Stimulated activated naive CD8-positive, alpha-beta T cell treated with anti-CD3 and anti-CD28 coated beads, Interleukin-15, amount 100 ng/mL, for 72 hours (primary cell): ENCODE measurements at regions not wholly inside any gene's neighbourhood (a gene's known extent, or its start where the extent isn't known, plus 50 kb on each side); places are given as distances from the start of the nearest gene placed in this dataset.
A peak's percentile ranks its signal among the peaks of the same experiment; 100 is the strongest.
"Not testable (repeated sequence)": the region's sequence is repeated elsewhere in the genome, so short reads cannot be mapped to it uniquely, and the experiment has no call there.

Experiments used
- ATAC-seq: fragments of 150-1000 bp; cut with Tn5 transposase; 2 replicates; pipeline ENCODE4 v1.10.0; 2021; ENCODE audit warnings: mild to moderate bottlenecking, moderate library complexity
- DNase-seq, 2 donors: peaks; one replicate each; pipeline ENCODE4 v3.0.0; 2021 to 2022
- H3K27ac Mint-ChIP-seq, 2 donors: one replicate each; pipeline ENCODE4 v1.8.0; 2022; ENCODE audit warnings: mild to moderate bottlenecking in 2 of 2, mixed read lengths in 2 of 2, moderate library complexity in 2 of 2
- H3K27me3 Mint-ChIP-seq: one replicate; pipeline ENCODE4 v1.8.0; 2022; ENCODE audit warnings: mixed read lengths
- H3K4me1 Mint-ChIP-seq: one replicate; pipeline ENCODE4 v1.8.0; 2022; ENCODE audit warnings: mild to moderate bottlenecking, mixed read lengths
- H3K4me3 Mint-ChIP-seq, 2 donors: one replicate each; pipeline ENCODE4 v1.8.0; 2022; ENCODE audit warnings: mild to moderate bottlenecking in 2 of 2, mixed read lengths in 2 of 2, moderate library complexity in 1 of 2
- H3K9me3 Mint-ChIP-seq, 2 donors: one replicate each; pipeline ENCODE4 v1.8.0; 2022; ENCODE audit warnings: mixed read lengths in 2 of 2

GRCh38 chr2:209236377-209236776, 187.5 kb upstream of the MAP2 start:
- DNase-seq (no peak), ATAC-seq (no peak)
- Mint-ChIP-seq H3K27me3 (no peaks in the 10 kb centered on the region), H3K27ac (no peak overlapping the region), H3K4me1 (no peaks in the 10 kb centered on the region), H3K9me3 (peaks cover 5 to 16% of the 10 kb centered on the region in 2 donors), H3K4me3 (no peak overlapping the region)

- no peaks in the 10 kb centered on the region for H3K4me1 Mint-ChIP-seq
- no peak for ATAC-seq
- H3K9me3 Mint-ChIP-seq = peaks cover 5 to 33% of the 10 kb centered on the region in 2 donors
- H3K4me3 Mint-ChIP-seq = no peak overlapping the region
- no peak for DNase-seq
- H3K27ac Mint-ChIP-seq = no peak overlapping the region
- H3K27me3 Mint-ChIP-seq = no peaks in the 10 kb centered on the region
Measured at GRCh38 chr2:209238765-209239584, 184.9 kb upstream of the MAP2 start.

- Mint-ChIP-seq H3K27me3 (no peaks in the 10 kb centered on the region), H3K4me1 (no peaks in the 10 kb centered on the region), H3K4me3 (no peak overlapping the region), H3K27ac (no peak overlapping the region), H3K9me3 (peaks cover 5 to 33% of the 10 kb centered on the region in 2 donors)
- DNase-seq (no peak), ATAC-seq (no peak)
Measured at GRCh38 chr2:209239585-209239938, 184.3 kb upstream of the MAP2 start.

- Mint-ChIP-seq H3K27ac (no peak overlapping the region), H3K27me3 (no peaks in the 10 kb centered on the region), H3K9me3 (peaks cover 5 to 33% of the 10 kb centered on the region in 2 donors), H3K4me1 (no peaks in the 10 kb centered on the region), H3K4me3 (no peak overlapping the region)
- ATAC-seq (no peak), DNase-seq (no peak)
Measured at GRCh38 chr2:209240204-209240603, 183.6 kb upstream of the MAP2 start.

GRCh38 chr2:209253544-209253943, 170.3 kb upstream of the MAP2 start:
- H3K27ac Mint-ChIP-seq = no peak overlapping the region
- no peaks in the 10 kb centered on the region for H3K9me3 Mint-ChIP-seq
- H3K4me1 Mint-ChIP-seq = no peaks in the 10 kb centered on the region
- no peak overlapping the region for H3K4me3 Mint-ChIP-seq
- H3K27me3 Mint-ChIP-seq = no peaks in the 10 kb centered on the region
- no peak for ATAC-seq
- DNase-seq = no peak

GRCh38 chr2:209259767-209260166, 164.1 kb upstream of the MAP2 start:
- H3K27me3 Mint-ChIP-seq = no peaks in the 10 kb centered on the region
- no peak for ATAC-seq
- DNase-seq = no peak
- peaks cover 8% of the 10 kb centered on the region in 2 donors for H3K9me3 Mint-ChIP-seq
- no peak overlapping the region for H3K27ac Mint-ChIP-seq
- no peaks in the 10 kb centered on the region for H3K4me1 Mint-ChIP-seq
- H3K4me3 Mint-ChIP-seq = no peak overlapping the region

GRCh38 chr2:209260281-209260680, 163.6 kb upstream of the MAP2 start:
- Mint-ChIP-seq H3K27ac (no peak overlapping the region), H3K9me3 (peaks cover 8% of the 10 kb centered on the region in 2 donors), H3K4me3 (no peak overlapping the region), H3K27me3 (no peaks in the 10 kb centered on the region), H3K4me1 (no peaks in the 10 kb centered on the region)
- no peak for DNase-seq
- ATAC-seq = no peak

GRCh38 chr2:209261366-209262053, 162.3 kb upstream of the MAP2 start:
- H3K9me3 Mint-ChIP-seq, H3K27ac Mint-ChIP-seq, H3K4me1 Mint-ChIP-seq, H3K27me3 Mint-ChIP-seq, H3K4me3 Mint-ChIP-seq, ATAC-seq, DNase-seq: not testable (repeated sequence)

- Mint-ChIP-seq H3K4me1 (no peaks in the 10 kb centered on the region), H3K9me3 (no peaks in the 10 kb centered on the region), H3K27ac (no peak overlapping the region), H3K4me3 (no peak overlapping the region), H3K27me3 (no peaks in the 10 kb centered on the region)
- DNase-seq (no peak), ATAC-seq (no peak)
Measured at GRCh38 chr2:209269024-209269423, 154.8 kb upstream of the MAP2 start.

- no peak for DNase-seq
- H3K9me3 Mint-ChIP-seq = peaks cover 5 to 10% of the 10 kb centered on the region in 2 donors
- H3K4me3 Mint-ChIP-seq = no peak overlapping the region
- H3K27me3 Mint-ChIP-seq = no peaks in the 10 kb centered on the region
- no peaks in the 10 kb centered on the region for H3K4me1 Mint-ChIP-seq
- no peak for ATAC-seq
- H3K27ac Mint-ChIP-seq = no peak overlapping the region
Measured at GRCh38 chr2:209276000-209276399, 147.8 kb upstream of the MAP2 start.

- DNase-seq (no peak), ATAC-seq (no peak)
- no peak overlapping the region for H3K27ac Mint-ChIP-seq
- H3K4me1 Mint-ChIP-seq = no peaks in the 10 kb centered on the region
- H3K4me3 Mint-ChIP-seq = no peak overlapping the region
- peaks cover 5 to 10% of the 10 kb centered on the region in 2 donors for H3K9me3 Mint-ChIP-seq
- H3K27me3 Mint-ChIP-seq = no peaks in the 10 kb centered on the region
Measured at GRCh38 chr2:209277444-209277843, 146.4 kb upstream of the MAP2 start.

GRCh38 chr2:209298601-209299000, 125.2 kb upstream of the MAP2 start:
- Mint-ChIP-seq H3K9me3 (peaks cover 0 to 14% of the 10 kb centered on the region in 2 donors), H3K4me3 (no peak overlapping the region), H3K27ac (no peak overlapping the region), H3K27me3 (no peaks in the 10 kb centered on the region), H3K4me1 (no peaks in the 10 kb centered on the region)
- DNase-seq = no peak
- no peak for ATAC-seq

GRCh38 chr2:209299478-209299877, 124.4 kb upstream of the MAP2 start:
- not testable (repeated sequence) for H3K27ac Mint-ChIP-seq, DNase-seq, ATAC-seq, H3K27me3 Mint-ChIP-seq, H3K4me1 Mint-ChIP-seq, H3K4me3 Mint-ChIP-seq
- peaks cover 0 to 14% of the 10 kb centered on the region in 2 donors for H3K9me3 Mint-ChIP-seq

GRCh38 chr2:209300766-209301165, 123.1 kb upstream of the MAP2 start:
- not testable (repeated sequence) for DNase-seq, ATAC-seq

GRCh38 chr2:209305026-209305425, 118.8 kb upstream of the MAP2 start:
- no peak for DNase-seq
- ATAC-seq = no peak
- Mint-ChIP-seq H3K27me3 (no peaks in the 10 kb centered on the region), H3K4me1 (no peaks in the 10 kb centered on the region), H3K27ac (no peak overlapping the region), H3K9me3 (peaks cover 0 to 8% of the 10 kb centered on the region in 2 donors), H3K4me3 (no peak overlapping the region)

More at GRCh38 chr2:209300766-209301165, 123.1 kb upstream of the MAP2 start:
- not testable (repeated sequence) for H3K27me3 Mint-ChIP-seq, H3K4me1 Mint-ChIP-seq, H3K4me3 Mint-ChIP-seq
- Mint-ChIP-seq H3K9me3 (peaks cover 0 to 14% of the 10 kb centered on the region in 2 donors), H3K27ac (peak overlapping the region in 1 of 2 donors; percentile 37)

GRCh38 chr2:209305746-209306196, 118.1 kb upstream of the MAP2 start:
- H3K9me3 Mint-ChIP-seq = peaks cover 0 to 8% of the 10 kb centered on the region in 2 donors

More at GRCh38 chr2:209305746-209306196, 118.1 kb upstream of the MAP2 start:
- no peaks in the 10 kb centered on the region for H3K27me3 Mint-ChIP-seq
- no peak for DNase-seq
- H3K27ac Mint-ChIP-seq = no peak overlapping the region
- no peaks in the 10 kb centered on the region for H3K4me1 Mint-ChIP-seq
- ATAC-seq = no peak
- H3K4me3 Mint-ChIP-seq = no peak overlapping the region
